ENCODE measurements at regions not wholly inside any gene's neighbourhood (a gene's known extent, or its start where the extent isn't known, plus 50 kb on each side); places are given as distances from the start of the nearest gene placed in this dataset.
A peak's percentile ranks its signal among the peaks of the same experiment; 100 is the strongest.

- H3K9me3 ChIP-seq (replicated peaks in 1 of 3) = no peaks in the 10 kb centered on the region
- intact Hi-C loops (cut with DNase I) = no loop called here
- H3K27ac ChIP-seq = no peak overlapping the region
- H3K36me3 ChIP-seq (replicated peaks in 1 of 2) = no peaks in the 10 kb centered on the region
- WGBS, 4 donors = 55 to 60% (median 58%) methylated on average over 4 of the region's 4 CpGs
- H3K4me1 ChIP-seq (replicated peaks in 1 of 2) = no peaks in the 10 kb centered on the region
- DNase-seq = peak in 4 of 7 donors; percentile 12 to 38 (median 18)
- no peak overlapping the region for H3K4me3 ChIP-seq
- H3K27me3 ChIP-seq = no peaks in the 10 kb centered on the region
- TF ChIP-seq, protein P1, sequence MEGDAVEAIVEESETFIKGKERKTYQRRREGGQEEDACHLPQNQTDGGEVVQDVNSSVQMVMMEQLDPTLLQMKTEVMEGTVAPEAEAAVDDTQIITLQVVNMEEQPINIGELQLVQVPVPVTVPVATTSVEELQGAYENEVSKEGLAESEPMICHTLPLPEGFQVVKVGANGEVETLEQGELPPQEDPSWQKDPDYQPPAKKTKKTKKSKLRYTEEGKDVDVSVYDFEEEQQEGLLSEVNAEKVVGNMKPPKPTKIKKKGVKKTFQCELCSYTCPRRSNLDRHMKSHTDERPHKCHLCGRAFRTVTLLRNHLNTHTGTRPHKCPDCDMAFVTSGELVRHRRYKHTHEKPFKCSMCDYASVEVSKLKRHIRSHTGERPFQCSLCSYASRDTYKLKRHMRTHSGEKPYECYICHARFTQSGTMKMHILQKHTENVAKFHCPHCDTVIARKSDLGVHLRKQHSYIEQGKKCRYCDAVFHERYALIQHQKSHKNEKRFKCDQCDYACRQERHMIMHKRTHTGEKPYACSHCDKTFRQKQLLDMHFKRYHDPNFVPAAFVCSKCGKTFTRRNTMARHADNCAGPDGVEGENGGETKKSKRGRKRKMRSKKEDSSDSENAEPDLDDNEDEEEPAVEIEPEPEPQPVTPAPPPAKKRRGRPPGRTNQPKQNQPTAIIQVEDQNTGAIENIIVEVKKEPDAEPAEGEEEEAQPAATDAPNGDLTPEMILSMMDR (IDR thresholded peaks at IDR 0.05) = no peak
- no peak for TF ChIP-seq POLR2A (IDR thresholded peaks at IDR 0.05)
These were observed 86.5 kb upstream of the ATP10B start for GRCh38 chr5:160938532-160938931.

- Histone ChIP-seq H3K4me1 (replicated peaks in 1 of 2) (no peaks in the 10 kb centered on the region), H3K27me3 (no peaks in the 10 kb centered on the region), H3K27ac (no peak overlapping the region), H3K9me3 (replicated peaks in 1 of 3) (no peaks in the 10 kb centered on the region), H3K4me3 (no peak overlapping the region), H3K36me3 (replicated peaks in 1 of 2) (no peaks in the 10 kb centered on the region)
- DNase-seq = no peak
- WGBS, 4 donors = 85 to 96% (median 89%) methylated on average over 4 to 6 of the region's 6 CpGs
- intact Hi-C loops (cut with DNase I) = no loop called here
- no peak for TF ChIP-seq POLR2A (IDR thresholded peaks at IDR 0.05)
- TF ChIP-seq, protein P1 (IDR thresholded peaks at IDR 0.05) = no peak
These were observed 85.6 kb upstream of the ATP10B start for GRCh38 chr5:160937570-160937969.

GRCh38 chr5:160935776-160936175 is 83.8 kb upstream of the ATP10B start:
- intact Hi-C loops (cut with DNase I) = no loop called here
- H3K36me3 ChIP-seq (replicated peaks in 1 of 2) = no peaks in the 10 kb centered on the region

GRCh38 chr5:160931283-160931682 is 79.3 kb upstream of the ATP10B start:
- Histone ChIP-seq H3K4me3 (no peak overlapping the region), H3K9me3 (replicated peaks in 1 of 3) (no peaks in the 10 kb centered on the region), H3K36me3 (replicated peaks in 1 of 2) (no peaks in the 10 kb centered on the region), H3K27ac (no peak overlapping the region), H3K27me3 (no peaks in the 10 kb centered on the region), H3K4me1 (replicated peaks in 1 of 2) (no peaks in the 10 kb centered on the region)
- no peak for DNase-seq
- intact Hi-C loops (cut with DNase I) = no loop called here
- TF ChIP-seq, protein P1 (IDR thresholded peaks at IDR 0.05) = no peak
- TF ChIP-seq POLR2A (IDR thresholded peaks at IDR 0.05) = no peak
- 82 to 93% (median 91%) methylated on average over 2 of the region's 2 CpGs for WGBS, 4 donors

More at GRCh38 chr5:160935776-160936175, 83.8 kb upstream of the ATP10B start:
- no peak overlapping the region for H3K4me3 ChIP-seq
- no peaks in the 10 kb centered on the region for H3K9me3 ChIP-seq (replicated peaks in 1 of 3)
- no peak overlapping the region for H3K27ac ChIP-seq
- no peaks in the 10 kb centered on the region for H3K4me1 ChIP-seq (replicated peaks in 1 of 2)
- no peak for TF ChIP-seq POLR2A (IDR thresholded peaks at IDR 0.05)
- TF ChIP-seq, protein P1 (IDR thresholded peaks at IDR 0.05) = no peak
- no peaks in the 10 kb centered on the region for H3K27me3 ChIP-seq
- WGBS, 4 donors = 73 to 89% (median 81%) methylated on average over 3 to 5 of the region's 5 CpGs
- no peak for DNase-seq

Data from adrenal gland (tissue), 9 donors.